ENCODE measurements at regions not wholly inside any gene's neighbourhood (a gene's known extent, or its start where the extent isn't known, plus 50 kb on each side); places are given as distances from the start of the nearest gene placed in this dataset.

- TF ChIP-seq CTCF (IDR thresholded peaks at IDR 0.05) = no peak
- TF ChIP-seq POLR2A (IDR thresholded peaks at IDR 0.05) = no peak
- TF ChIP-seq EP300 (IDR thresholded peaks at IDR 0.05; ENCODE audit: low read depth) = no peak
- no peak for TF ChIP-seq POLR2AphosphoS5 (IDR thresholded peaks at IDR 0.05)
Measured at GRCh38 chr5:115453391-115454095, 91.0 kb downstream of the FEM1C start.

Measured in transverse colon (tissue), 4 donors.